ENCODE measurements at regions not wholly inside any gene's neighbourhood (a gene's known extent, or its start where the extent isn't known, plus 50 kb on each side); places are given as distances from the start of the nearest gene placed in this dataset.
"Not testable (repeated sequence)": the region's sequence is repeated elsewhere in the genome, so short reads cannot be mapped to it uniquely, and the experiment has no call there.

DNA sequence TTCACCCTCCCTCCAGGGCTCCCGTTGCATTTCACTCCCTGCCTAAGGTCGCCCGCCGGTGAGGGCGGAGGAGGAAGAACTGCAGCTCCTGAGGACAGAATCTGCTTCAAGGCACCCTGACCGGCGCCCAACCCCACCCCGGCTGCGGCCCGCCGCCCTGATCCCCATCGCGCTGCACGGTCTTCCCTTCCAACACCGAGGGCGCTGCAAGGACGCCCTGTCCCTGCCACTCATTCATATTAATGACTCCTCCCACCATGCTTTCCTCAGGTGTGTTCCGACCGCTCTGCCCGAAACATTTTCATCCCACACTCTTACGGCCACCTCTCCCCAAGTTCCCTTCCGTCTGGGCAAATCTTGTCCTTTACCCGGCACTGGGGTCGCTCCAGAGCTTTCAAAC lies 248.6 kb downstream of the SPATA31A1 start:
- H3K27ac ChIP-seq (ENCODE audit: low read depth, low read length); H3K79me2 ChIP-seq (ENCODE audit: control insufficient read depth, insufficient read depth, low read length, unreplicated experiment); H3K4me3 ChIP-seq (ENCODE audit: low read depth, low read length); H2AFZ ChIP-seq (ENCODE audit: low read length, unreplicated experiment); H3K4me1 ChIP-seq (ENCODE audit: control insufficient read depth, insufficient read depth, low read length, unreplicated experiment); H3K36me3 ChIP-seq (ENCODE audit: insufficient read depth, low read length); H3K27me3 ChIP-seq (ENCODE audit: insufficient read depth, low read length): not testable (repeated sequence)

DNA sequence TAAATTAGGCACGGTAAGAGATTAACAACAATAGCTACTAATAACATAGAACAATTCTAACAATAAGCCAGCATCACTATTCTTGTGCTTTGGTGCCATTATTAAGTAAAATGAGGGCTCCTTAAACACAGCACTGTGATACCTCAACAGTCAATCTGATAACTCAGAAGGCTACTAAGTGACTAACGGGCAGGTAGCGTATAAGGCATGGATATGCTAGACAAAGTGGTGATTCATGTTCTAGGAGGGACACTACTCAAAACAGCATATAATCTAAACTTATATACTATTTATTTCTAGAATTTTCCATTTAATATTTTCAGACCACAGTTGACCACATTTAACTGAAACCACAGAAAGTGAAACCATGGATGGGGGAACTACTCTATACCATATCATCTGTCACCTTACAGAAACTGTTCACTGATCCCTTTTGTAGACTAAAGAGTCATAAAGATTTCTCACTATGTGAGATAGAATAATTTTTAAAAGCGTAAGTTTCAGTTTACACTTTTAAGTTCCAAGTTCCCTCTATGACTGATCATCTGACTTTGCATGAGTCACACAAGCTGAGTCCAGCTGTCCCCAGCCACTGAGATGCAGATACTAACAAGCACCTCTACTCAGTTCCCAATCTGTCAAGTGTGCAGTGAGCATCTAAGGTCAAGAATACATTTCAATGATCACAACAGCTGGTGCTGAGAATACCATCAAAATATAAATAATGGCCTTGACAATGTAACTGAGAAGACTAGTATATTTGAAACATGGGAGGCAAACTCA lies 256.2 kb downstream of the SPATA31A1 start:
- H2AFZ ChIP-seq (ENCODE audit: low read length, unreplicated experiment); H3K79me2 ChIP-seq (ENCODE audit: control insufficient read depth, insufficient read depth, low read length, unreplicated experiment); H3K4me3 ChIP-seq (ENCODE audit: low read depth, low read length); H3K36me3 ChIP-seq (ENCODE audit: insufficient read depth, low read length); H3K4me1 ChIP-seq (ENCODE audit: control insufficient read depth, insufficient read depth, low read length, unreplicated experiment); H3K27me3 ChIP-seq (ENCODE audit: insufficient read depth, low read length); H3K27ac ChIP-seq (ENCODE audit: low read depth, low read length): not testable (repeated sequence)

- H3K4me3 ChIP-seq (ENCODE audit: low read depth, low read length); H3K27me3 ChIP-seq (ENCODE audit: insufficient read depth, low read length); H3K79me2 ChIP-seq (ENCODE audit: control insufficient read depth, insufficient read depth, low read length, unreplicated experiment); H3K4me1 ChIP-seq (ENCODE audit: control insufficient read depth, insufficient read depth, low read length, unreplicated experiment); H2AFZ ChIP-seq (ENCODE audit: low read length, unreplicated experiment); H3K27ac ChIP-seq (ENCODE audit: low read depth, low read length); H3K36me3 ChIP-seq (ENCODE audit: insufficient read depth, low read length): not testable (repeated sequence)
These were observed 261.0 kb downstream of the SPATA31A1 start for GRCh38 chr9:39616480-39616879.

DNA sequence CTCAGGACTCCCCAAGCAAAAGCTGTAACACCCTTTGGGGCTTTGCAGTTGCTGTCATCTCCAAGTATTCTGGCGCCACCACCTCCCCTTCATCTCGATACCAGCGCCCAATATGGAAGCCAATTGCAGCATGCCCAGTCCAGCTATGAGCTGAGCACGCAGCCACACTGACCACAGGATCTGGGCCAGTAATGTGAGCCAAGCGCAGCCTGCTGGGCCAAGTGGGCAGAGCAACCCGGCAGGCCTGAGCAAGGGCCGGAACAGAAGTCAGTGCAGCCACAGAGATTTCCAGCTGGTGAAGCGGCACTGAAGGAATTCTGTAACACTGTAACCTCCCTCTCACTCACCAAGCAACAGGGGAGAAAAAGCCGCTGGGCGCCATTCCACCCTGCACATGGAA lies 268.6 kb downstream of the SPATA31A1 start:
- not testable (repeated sequence) for H3K4me1 ChIP-seq (ENCODE audit: control insufficient read depth, insufficient read depth, low read length, unreplicated experiment); H3K27me3 ChIP-seq (ENCODE audit: insufficient read depth, low read length); H3K36me3 ChIP-seq (ENCODE audit: insufficient read depth, low read length); H3K79me2 ChIP-seq (ENCODE audit: control insufficient read depth, insufficient read depth, low read length, unreplicated experiment); H2AFZ ChIP-seq (ENCODE audit: low read length, unreplicated experiment); H3K4me3 ChIP-seq (ENCODE audit: low read depth, low read length); H3K27ac ChIP-seq (ENCODE audit: low read depth, low read length)

- not testable (repeated sequence) for H2AFZ ChIP-seq (ENCODE audit: low read length, unreplicated experiment); H3K36me3 ChIP-seq (ENCODE audit: insufficient read depth, low read length); H3K27me3 ChIP-seq (ENCODE audit: insufficient read depth, low read length)
These were observed 276.6 kb downstream of the SPATA31A1 start for GRCh38 chr9:39632071-39632470.

GRCh38 chr9:39649029-39649428 lies 293.6 kb downstream of the SPATA31A1 start:
- not testable (repeated sequence) for H3K79me2 ChIP-seq (ENCODE audit: control insufficient read depth, insufficient read depth, low read length, unreplicated experiment); H3K36me3 ChIP-seq (ENCODE audit: insufficient read depth, low read length); H3K4me1 ChIP-seq (ENCODE audit: control insufficient read depth, insufficient read depth, low read length, unreplicated experiment); H3K27ac ChIP-seq (ENCODE audit: low read depth, low read length); H3K4me3 ChIP-seq (ENCODE audit: low read depth, low read length); H2AFZ ChIP-seq (ENCODE audit: low read length, unreplicated experiment); H3K27me3 ChIP-seq (ENCODE audit: insufficient read depth, low read length)

More at GRCh38 chr9:39632071-39632470, 276.6 kb downstream of the SPATA31A1 start:
- not testable (repeated sequence) for H3K4me3 ChIP-seq (ENCODE audit: low read depth, low read length); H3K27ac ChIP-seq (ENCODE audit: low read depth, low read length); H3K4me1 ChIP-seq (ENCODE audit: control insufficient read depth, insufficient read depth, low read length, unreplicated experiment); H3K79me2 ChIP-seq (ENCODE audit: control insufficient read depth, insufficient read depth, low read length, unreplicated experiment)

DNA sequence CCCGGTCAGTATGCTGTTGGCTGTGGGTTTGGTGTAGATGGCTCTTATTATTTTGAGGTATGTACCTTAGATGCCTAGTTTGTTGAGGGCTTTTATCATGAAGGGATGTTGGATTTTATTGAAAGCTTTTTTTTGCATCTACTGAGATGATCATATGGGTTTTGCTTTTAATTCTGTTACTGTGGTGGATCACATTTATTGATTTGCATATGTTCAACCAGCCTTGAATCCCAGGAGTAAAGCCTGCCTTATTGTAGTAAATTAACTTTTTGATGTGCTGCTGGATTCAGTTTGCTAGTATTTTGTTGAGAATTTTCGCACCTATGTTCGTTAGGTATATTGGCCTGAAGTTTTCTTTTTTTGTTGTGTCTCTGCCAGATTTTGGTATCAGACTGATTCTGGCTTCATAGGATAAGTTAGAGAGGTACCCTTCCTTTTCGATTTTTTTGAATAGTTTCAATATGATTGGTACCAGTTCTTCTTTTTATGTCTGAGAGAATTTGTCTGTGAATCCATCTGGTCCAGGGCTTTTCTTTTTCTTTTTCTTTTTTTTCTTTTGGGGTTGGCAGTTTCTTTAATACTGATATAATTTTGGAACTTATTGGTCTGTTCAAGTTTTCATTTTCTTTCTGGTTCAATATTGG lies 301.6 kb downstream of the SPATA31A1 start:
- H2AFZ ChIP-seq (ENCODE audit: low read length, unreplicated experiment); H3K4me3 ChIP-seq (ENCODE audit: low read depth, low read length); H3K4me1 ChIP-seq (ENCODE audit: control insufficient read depth, insufficient read depth, low read length, unreplicated experiment): not testable (repeated sequence)

DNA sequence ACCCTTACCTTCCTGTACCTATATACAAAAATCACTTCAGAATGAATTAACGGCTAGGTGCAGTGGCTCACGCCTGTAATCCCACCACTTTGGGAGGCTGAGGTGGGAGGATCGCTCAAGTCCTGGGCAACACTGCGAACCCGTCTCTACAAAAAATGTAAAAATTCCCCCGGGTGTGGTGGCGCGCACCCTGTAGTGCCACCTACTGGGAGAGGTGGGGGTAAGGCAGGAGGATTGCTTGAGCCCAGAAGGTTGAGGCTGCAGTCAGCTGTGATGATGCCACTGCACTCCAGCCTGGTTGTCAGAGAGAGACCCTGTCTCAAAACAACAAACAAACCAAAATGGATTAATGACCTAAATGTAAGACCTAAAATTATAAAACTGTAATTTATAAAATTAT lies 307.6 kb downstream of the SPATA31A1 start:
- H3K27ac ChIP-seq (ENCODE audit: low read depth, low read length); H3K79me2 ChIP-seq (ENCODE audit: control insufficient read depth, insufficient read depth, low read length, unreplicated experiment); H3K36me3 ChIP-seq (ENCODE audit: insufficient read depth, low read length); H3K4me1 ChIP-seq (ENCODE audit: control insufficient read depth, insufficient read depth, low read length, unreplicated experiment); H2AFZ ChIP-seq (ENCODE audit: low read length, unreplicated experiment); H3K27me3 ChIP-seq (ENCODE audit: insufficient read depth, low read length); H3K4me3 ChIP-seq (ENCODE audit: low read depth, low read length): not testable (repeated sequence)

More for the DNA sequence above, 301.6 kb downstream of the SPATA31A1 start:
- not testable (repeated sequence) for H3K36me3 ChIP-seq (ENCODE audit: insufficient read depth, low read length); H3K27ac ChIP-seq (ENCODE audit: low read depth, low read length); H3K79me2 ChIP-seq (ENCODE audit: control insufficient read depth, insufficient read depth, low read length, unreplicated experiment); H3K27me3 ChIP-seq (ENCODE audit: insufficient read depth, low read length)

- not testable (repeated sequence) for H3K4me1 ChIP-seq (ENCODE audit: control insufficient read depth, insufficient read depth, low read length, unreplicated experiment); H3K4me3 ChIP-seq (ENCODE audit: low read depth, low read length); H3K27ac ChIP-seq (ENCODE audit: low read depth, low read length); H3K27me3 ChIP-seq (ENCODE audit: insufficient read depth, low read length); H2AFZ ChIP-seq (ENCODE audit: low read length, unreplicated experiment); H3K79me2 ChIP-seq (ENCODE audit: control insufficient read depth, insufficient read depth, low read length, unreplicated experiment); H3K36me3 ChIP-seq (ENCODE audit: insufficient read depth, low read length)
These were observed 308.2 kb downstream of the SPATA31A1 start for GRCh38 chr9:39663713-39664112.

- not testable (repeated sequence) for H2AFZ ChIP-seq (ENCODE audit: low read length, unreplicated experiment); H3K27ac ChIP-seq (ENCODE audit: low read depth, low read length); H3K36me3 ChIP-seq (ENCODE audit: insufficient read depth, low read length); H3K4me3 ChIP-seq (ENCODE audit: low read depth, low read length); H3K79me2 ChIP-seq (ENCODE audit: control insufficient read depth, insufficient read depth, low read length, unreplicated experiment); H3K4me1 ChIP-seq (ENCODE audit: control insufficient read depth, insufficient read depth, low read length, unreplicated experiment); H3K27me3 ChIP-seq (ENCODE audit: insufficient read depth, low read length)
These were observed 309.6 kb downstream of the SPATA31A1 start for GRCh38 chr9:39665020-39665419.

DNA sequence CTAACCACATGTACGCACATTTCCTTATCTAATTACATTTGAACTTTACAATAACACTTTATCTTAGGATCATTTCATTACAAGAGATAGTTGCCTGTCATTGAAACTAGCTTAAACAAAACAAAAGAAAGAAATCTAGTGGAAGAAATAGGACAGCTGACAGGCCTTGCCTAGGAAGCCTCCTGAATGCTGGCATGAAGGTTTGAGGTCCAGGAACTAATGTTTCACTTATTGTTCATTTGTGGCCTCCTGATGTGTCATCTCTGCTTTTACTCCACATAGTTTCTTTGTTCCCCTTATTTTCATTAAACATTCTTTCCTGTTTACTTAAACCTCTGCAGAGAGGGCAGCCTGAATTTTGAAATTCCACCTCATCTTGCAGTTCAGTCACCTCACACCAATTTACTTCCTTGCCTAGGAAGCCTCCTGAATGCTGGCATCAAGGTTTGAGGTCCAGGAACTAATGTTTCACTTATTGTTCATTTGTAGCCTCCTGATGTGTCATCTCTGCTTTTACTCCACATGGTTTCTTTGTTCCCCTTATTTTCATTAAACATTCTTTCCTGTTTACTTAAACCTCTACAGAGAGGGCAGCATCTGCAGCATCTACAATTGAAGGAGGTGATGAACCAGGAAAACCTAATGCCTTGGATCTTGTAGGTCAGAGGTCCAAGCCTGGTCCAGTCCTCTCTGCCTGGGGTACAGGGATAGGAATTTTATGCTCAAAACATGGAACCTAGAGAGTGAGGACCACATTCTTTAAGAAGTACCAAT lies 319.2 kb downstream of the SPATA31A1 start:
- H3K4me3 ChIP-seq (ENCODE audit: low read depth, low read length); H3K27ac ChIP-seq (ENCODE audit: low read depth, low read length); H2AFZ ChIP-seq (ENCODE audit: low read length, unreplicated experiment); H3K79me2 ChIP-seq (ENCODE audit: control insufficient read depth, insufficient read depth, low read length, unreplicated experiment); H3K27me3 ChIP-seq (ENCODE audit: insufficient read depth, low read length); H3K4me1 ChIP-seq (ENCODE audit: control insufficient read depth, insufficient read depth, low read length, unreplicated experiment); H3K36me3 ChIP-seq (ENCODE audit: insufficient read depth, low read length): not testable (repeated sequence)

Measured in ACC112 (cell line).